Fibroblast of skin of right quadriceps (primary cell): ENCODE measurements at regions not wholly inside any gene's neighbourhood (a gene's known extent, or its start where the extent isn't known, plus 50 kb on each side); places are given as distances from the start of the nearest gene placed in this dataset.
"Not testable (repeated sequence)": the region's sequence is repeated elsewhere in the genome, so short reads cannot be mapped to it uniquely, and the experiment has no call there.

ENCODE experiments used
- DNase-seq: peaks from one replicate; pipeline ENCODE4 v3.0.0-alpha.2; 2013

DNA sequence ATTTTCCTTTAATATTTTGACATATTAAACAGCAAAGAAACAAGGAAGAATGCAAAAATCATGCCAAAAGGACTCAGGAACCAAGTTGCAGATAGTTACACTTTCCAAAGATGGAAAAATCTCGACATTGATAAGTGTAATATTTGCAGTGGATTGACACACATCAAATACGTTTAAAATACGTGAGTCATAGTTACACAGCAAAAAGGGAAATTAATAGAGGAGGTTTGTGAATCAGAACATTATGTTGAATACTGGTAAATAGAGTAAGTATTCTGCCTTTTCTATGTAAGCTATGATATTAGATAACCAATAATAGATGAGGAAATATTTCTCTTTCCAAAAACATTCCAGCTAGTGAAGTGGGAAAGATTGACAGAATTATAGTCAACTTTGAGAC is 1761.3 kb upstream of the IGFBP7 start:
- DNase-seq = no peak

DNA sequence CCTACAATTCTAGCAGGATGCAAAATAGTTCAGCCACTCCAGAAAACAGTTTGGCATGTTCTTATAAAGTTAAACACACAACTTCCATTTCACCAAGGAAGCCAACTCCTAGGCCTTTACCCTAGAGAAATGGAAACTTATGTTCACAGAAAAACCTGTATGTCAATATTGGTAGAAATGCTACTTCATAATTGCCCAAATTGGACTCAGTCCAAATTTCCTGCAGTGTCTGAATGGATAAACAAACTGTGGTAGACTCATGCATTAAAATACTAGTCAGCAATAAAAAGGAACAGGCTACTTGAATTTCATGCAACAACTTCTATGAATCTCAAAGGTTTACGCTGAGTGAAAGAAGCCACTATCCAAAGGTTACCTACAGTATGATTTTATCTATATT is 1738.8 kb upstream of the IGFBP7 start:
- no peak for DNase-seq

DNA sequence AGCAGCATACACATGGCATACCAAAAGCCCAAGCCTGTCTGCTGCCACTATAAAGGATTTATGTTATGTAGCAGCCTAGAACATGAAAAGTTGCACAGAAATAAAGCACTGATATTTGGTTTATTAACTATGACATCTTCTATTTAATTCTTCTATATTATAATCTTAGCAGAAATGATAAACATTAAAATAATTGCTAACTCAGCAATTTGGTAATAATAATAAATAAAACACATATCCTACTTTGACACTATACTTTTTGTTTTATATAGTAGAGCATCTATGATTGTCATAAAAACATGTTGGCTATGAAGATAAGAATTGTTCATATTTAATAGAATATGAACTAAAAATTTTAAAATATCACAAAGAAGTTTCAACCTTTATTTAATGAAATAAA is 1733.3 kb upstream of the IGFBP7 start:
- no peak for DNase-seq

DNA sequence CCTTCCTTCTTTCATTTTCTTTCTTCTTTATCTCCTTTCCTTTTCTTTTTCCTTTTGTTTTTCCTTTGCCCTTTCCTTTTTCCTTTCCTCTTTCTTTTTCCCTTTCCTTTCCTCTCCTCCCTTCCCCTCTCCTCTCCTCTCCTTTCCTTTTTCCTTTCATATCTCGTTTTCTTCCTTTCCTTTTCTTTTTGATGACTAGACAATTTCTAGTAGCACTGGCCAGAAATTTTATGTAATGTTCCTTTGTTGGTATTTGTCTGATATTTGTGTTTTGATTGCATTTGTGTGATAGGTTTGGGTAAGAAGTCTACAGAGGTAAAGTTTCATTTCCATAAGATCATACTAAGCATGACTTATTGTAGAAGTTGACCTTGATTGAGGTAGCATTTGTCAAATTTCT is 1722.9 kb upstream of the IGFBP7 start:
- DNase-seq = no peak

DNA sequence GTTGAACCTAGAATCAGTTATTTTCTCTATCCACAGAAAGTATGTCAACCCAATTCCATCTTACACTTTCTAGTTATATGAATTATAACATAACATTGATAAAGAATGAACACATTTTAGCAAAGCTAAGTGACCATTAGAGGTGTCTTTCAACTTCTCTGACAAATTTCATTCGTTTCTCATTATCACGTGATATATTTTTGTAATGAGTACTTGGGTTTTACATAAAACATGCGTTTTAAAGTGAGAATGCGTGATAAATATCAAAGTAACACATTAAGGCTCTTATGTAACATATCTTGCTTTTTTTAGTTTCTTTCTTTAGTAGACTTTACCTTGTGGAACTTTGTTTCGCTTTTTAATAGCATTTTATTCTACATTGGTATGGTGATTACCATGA is 1715.1 kb upstream of the IGFBP7 start:
- DNase-seq = no peak

DNA sequence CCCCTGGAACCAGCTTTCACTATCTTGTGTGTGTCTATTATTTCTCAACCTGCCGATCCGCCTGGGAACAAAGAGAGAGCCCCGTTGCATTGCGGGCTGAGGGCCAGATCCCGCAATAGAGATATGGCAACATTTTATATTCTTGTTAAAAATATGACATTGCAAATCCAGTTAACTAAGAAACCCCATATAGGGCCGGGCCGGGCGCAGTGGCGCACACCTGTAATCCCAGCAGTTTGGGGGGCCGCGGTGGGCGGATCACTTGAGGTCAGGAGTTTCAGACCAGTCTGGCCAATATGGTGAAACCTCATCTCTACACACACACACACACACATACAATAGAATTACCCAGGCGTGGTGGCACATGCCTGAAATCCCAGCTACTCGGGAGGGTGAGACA is 1708.4 kb upstream of the IGFBP7 start:
- DNase-seq = not testable (repeated sequence)

DNA sequence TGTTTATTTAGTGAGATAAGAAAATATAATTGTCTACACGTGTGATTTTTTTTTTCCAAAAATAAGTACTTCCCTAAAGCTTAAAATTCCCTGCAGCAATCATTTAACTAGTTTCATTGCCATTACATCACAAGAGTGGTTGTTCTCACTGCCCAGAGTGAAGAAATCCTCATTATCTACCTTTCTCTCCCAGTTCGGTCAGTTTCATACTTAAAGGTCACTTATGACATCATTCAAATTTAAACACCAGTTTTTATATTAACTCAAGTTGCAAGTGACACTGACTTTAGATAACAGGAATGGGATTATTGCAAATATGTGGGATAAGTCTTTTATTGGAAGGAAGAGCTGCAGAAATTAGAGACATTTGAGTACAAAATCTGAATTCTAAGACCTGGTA is 1699.8 kb upstream of the IGFBP7 start:
- no peak for DNase-seq

DNA sequence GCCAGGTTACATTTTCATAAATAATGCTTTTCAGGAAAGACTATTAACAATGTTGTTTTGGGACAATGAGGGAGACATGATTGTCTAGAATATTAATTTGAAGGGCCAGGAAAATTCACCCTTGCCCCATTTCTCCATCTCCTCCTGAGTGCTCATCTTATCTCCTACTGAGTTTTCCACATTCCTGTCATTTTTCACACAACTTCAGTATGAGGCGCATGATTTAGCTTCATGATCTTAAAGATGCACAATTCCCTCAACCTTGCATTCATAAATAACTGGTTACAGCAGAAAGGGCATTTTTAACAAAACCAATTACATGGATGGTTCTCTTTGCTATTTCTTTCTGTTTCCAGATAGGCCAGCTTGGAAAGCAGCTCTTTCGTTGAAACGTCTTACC is 1699.2 kb upstream of the IGFBP7 start:
- peak; percentile 33 for DNase-seq

DNA sequence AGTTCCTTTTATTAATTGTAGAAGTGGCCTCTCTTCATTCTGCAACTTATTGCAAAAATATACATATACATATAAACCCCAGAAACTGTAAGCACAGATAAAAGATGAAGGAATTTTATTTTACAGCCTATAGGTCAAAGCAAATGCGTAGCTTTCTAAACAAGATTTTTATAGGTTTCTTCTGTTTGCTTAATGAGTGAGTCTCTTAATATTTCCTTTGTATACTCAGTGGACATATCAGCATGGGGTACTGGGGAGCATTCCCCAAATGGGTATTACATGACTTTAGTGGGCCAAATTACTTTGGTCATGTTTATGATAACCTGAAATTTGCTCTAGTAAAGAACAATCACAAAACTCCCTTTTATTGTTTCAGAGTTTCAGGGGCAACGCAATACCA is 1698.6 kb upstream of the IGFBP7 start:
- DNase-seq = no peak

DNA sequence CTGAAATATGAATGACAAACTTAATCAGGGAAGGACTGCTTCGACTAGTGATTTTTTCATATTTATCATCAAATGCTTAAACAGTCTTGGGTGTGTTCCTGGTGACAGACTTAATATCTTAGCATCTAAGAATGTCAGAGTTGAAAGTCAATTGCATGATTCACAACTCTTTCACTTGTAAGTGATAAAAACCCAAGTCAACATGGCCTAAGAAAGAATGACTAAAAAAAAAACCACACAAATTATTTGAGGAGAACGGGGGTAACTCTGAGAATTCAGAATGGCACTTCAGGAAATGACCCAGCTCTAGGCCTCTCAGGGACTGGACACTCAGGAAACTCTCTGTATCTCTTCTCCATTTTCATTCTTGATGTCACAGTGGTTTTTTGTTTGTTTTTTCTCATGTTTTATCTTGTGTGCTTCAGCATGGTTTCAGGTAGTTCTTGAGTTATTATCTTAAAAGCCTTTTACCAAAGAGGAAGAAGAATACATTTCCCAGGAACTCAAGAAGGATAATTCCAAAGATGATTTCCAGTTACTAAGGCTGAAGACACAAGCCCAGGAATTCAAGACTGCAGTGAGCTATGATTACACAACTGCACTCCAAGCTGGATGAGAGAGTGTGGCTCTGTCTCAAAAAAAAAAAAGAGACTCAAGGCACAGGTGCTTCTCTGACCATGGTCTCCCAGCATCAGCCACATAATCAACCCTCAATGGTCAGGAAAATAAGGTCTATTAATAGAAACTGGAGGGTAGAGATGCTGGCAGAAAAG is 1697.8 kb upstream of the IGFBP7 start:
- DNase-seq = peak; percentile 32

DNA sequence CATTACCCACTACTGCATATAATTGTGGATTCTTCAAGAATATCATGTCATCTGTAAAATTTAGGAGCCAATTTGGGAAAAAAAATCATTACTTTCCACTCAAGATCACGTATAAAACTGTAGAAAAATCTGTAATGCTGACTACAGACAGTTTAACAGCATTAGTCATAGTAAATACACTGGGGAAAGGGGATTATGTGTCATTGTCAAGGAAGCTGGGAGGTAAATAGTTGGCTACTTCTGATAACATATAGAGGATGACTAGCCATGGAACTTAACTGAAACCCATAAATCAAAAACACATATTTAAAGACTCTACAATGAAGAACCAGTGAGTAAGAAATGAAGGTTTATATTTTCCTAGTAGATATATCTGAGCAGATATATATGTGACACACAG is 1666.4 kb upstream of the IGFBP7 start:
- DNase-seq = peak; percentile 92

DNA sequence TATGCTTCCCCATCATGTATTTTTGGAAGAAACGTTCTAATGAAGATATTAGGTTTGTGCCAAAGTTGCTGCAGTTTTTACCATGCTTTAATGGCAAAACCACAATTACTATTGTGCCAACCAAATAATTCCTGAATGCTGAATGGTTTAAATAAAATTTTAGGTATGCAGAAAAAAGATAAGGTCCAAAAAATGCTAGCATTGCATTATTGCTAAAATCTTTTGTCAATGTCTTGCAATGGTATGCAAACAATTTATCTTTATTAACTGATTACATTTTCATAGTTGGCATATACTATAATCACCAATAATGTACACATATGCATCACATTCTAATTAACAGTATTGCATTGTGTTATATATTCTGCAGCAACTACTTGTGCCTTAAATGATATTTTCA is 1657.4 kb upstream of the IGFBP7 start:
- peak; percentile 3 for DNase-seq

DNA sequence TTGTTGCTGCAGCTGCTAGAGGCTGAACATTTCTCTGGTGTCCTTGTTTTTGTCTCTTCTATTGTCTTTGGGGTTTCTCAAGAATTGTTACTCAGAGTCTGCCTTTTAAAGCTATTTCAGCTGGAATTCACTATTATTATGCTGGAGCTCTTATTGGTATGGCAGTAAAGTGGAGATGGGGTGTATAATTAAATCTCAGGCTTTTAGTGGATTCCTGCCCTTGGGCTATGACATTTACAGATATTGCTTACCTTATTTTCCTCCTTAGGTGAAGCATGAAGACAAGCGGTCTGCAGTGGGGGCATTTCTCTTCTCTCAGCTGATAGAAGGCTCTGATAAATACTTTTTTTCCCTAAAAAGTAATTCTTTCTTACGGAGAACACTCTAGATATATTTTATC is 1656.6 kb upstream of the IGFBP7 start:
- DNase-seq = no peak

DNA sequence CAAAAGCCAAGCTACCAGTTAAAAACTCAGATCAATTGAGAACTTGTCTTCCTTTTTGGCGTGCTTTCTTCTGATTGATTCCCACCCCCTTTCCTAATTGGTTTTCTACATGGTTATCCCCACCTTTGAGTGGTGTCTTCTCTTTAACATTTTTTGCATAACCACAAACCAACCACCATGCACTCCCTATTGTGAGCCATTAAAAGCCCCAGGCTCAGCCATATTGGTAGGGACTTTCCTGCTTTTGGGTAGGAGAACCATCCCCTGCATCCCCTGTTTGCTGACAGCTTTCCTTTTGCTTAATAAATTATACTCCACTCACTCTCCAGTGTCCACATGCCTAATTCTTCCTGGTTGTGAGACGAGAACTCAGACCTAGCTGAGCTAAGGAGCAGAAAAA is 1651.4 kb upstream of the IGFBP7 start:
- DNase-seq = no peak

DNA sequence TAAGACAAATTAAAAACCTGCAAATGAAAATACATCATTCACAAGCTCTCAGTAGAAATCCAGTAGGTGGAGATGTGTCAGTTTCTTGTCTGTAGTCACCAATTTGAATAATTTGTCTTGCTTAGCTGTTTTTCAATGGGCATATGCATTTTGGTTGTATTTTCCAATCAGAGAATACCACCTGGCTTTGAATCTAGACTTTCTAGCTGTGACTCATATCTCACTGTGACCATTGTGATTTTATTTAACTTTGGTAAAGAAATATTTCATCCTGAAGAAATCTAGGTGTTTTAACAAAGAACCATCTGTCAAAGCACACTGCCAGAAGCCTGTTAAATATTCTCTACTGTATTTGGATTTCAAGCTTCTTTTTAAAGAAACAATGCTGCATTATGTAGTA is 1650.6 kb upstream of the IGFBP7 start:
- DNase-seq = no peak

DNA sequence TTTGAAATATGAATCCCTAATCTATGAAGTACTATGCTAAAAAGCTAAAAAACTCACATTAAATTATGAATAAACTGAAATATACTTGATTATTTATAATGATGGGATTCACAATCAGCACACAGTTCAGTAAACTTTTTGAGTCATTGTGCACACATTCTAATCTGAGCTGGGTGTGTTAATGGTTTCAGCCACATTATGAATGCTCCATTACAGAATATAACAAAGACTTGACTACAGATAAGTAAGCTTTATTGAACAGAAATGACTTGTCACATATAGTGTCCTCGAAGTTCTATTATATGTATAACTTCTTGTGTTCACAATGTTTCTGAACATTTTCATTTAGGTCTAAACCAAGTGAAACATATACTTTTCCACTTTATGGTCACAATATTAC is 1649.9 kb upstream of the IGFBP7 start:
- DNase-seq = no peak

DNA sequence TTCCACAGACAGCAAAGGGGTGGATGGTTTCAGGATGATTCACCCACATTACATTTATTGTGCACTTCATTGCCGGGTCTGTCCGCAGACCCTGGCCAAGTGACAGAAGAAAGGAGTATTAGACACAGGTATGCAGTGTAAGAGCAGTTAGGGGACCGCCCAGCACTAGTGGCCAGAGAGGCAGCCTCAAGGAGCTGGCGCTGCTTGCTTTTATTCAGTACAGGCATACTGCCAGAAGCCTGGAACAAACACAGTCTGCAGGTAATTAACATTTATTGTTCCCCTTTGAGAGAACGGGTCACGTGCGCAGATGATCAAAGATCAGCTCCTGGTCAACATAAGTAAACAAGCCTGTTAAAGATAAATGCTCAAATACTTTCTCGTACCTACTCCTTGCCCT is 1639.0 kb upstream of the IGFBP7 start:
- no peak for DNase-seq

DNA sequence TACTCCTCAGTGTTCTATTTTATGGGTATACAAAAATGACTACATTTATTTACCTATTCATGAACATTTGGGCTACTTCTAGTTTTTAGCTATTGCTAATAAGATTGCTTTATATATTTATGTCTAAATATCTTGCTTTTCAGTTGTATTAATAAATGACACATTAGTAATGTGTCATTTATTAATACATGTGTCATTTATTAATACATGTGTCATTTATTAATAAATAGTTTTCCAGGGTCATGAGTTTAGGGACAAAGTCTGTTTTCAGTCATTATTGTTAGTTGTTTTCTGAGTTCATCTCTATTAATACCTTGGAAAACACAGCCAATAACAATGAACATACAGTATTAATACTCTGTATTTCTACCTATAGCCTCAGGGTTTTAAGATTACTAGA is 1630.7 kb upstream of the IGFBP7 start:
- no peak for DNase-seq

DNA sequence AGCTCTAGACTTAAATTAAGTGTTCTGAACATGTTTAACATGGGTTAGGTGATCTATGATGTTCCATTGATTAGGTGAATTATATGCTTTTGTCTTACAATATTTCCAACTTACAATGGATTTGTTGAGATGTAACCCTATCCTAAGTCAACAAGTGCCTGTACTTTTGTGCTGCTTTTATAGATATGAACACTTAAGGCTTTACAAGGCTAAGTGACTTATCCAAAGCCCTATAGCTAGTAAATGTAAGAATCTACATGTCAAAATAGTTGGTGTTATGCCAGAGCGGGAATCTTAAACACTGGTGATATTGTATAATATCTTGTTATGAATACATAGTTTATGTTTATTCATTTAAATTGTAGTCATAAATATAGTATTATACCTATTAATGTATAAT is 1629.1 kb upstream of the IGFBP7 start:
- DNase-seq = no peak

DNA sequence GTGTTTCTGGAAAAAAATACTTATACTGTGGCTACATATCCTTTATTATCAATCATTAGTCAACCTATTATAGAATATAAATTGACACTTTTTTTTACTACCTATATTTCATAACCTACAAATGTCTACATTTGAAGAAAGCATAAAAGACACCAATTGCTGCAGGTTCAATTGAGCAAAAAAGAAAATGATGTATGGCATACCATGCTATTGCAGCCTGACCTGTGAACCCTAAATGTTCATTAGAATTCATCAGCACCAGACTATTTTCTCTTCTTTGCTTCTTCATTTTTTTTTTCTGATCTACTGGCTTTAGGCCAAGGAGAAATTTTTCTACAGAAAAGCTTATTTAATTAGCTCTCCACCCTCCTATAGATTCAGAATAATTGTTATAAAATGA is 1628.2 kb upstream of the IGFBP7 start:
- DNase-seq = no peak

DNA sequence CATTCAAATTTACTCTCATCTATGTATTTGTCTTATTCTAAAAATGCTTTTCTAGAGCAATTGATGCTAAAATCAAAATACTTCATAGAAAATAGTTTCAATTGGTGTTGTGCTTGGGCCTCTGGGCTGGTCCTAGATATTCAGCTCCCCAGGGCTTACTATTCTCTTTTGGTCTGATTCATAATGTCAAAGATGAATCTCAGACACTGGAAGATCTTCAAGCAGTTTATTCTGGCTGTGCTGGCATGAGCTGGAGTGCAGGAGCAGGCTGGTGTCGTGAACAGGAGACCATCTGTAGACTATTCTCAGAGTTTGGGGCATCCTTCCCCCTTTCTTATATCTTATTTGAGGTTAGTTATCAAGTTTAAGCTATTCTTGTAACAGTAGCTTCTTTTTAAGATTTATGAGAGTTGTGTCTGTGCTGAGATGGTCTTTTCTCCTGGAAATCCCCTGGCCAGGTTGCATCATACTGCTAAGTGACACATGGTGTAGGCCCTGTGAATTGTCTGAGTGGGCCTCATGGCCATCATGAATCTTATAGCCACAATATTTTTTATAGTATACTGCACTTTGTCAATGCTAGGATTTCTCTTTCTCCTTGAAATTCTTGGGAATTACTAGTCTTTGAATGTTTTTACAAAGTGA is 1624.0 kb upstream of the IGFBP7 start:
- peak; percentile 23 for DNase-seq

DNA sequence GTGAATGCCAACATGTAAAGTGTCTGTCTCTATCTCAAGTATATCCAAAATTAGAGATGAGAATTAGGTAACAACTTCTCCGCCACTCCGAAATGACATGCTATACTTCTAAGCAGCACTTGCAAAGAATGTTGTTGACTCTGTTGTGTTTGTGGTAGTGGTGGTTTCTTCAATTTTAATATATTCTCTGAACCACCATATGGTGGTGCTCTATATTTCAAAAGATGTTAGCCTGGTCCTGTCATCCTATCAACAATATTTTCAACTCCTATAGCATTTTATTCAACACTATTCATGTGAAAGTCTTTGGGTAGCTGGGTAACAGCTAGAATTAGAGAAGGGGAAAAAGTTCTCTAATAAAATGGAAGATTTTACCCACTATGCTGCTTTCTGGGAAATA is 1622.8 kb upstream of the IGFBP7 start:
- peak; percentile 3 for DNase-seq

DNA sequence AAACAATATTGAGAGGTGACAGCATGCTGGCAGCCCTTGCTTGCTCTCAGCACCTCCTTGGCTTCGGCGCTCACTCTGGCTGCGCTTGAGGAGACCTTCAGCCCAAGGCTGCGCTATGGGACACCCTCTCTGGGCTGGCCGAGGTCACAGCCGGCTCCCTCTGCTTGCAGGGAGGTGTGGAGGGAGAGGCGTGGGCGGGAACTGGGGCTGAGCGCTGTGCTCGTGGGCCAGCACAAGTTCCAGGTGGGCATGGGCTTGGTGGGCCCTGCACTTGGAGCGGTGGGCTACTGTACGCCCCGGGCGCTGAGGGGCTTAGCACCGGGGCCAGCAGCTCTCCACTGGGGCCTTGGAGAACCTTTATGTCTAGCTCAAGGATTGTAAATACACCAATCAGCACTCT is 1613.8 kb upstream of the IGFBP7 start:
- DNase-seq = no peak

DNA sequence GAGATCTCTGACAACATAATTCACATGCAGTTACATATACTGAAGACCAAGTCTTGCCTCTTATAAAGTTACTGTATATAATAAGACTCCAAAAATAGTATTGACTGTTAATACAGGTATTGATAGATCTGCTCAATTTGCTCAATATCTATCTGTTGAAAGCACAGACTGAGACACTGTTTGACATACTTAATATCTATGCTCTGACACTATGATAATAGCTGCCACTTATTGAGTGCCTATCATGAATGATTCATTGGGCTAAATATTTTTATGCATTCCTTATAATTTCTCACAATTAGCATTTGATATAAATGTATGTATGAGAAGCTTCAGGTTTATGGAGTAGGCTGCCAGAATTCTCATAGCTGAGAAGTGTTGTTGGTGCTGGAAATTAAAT is 1600.9 kb upstream of the IGFBP7 start:
- no peak for DNase-seq

DNA sequence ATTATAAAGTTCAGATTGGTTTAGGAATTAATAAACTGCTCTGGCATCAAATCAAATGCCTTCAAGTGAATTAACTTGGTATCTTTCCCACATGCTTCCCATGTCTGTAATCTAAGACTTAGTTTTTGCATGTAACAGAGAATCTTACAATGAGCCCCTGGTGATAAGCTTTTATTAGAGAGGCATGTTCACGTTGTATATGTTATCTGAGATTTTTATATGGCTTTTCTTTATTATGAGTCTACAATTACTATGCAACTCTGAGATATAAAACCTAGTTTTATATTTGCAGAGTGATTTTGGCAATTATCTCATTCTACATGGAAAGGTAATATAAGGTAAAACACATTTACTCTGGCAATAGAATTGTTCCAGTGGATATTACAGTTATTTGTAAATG is 1578.4 kb upstream of the IGFBP7 start:
- no peak for DNase-seq
